Stimulated activated CD4-positive, alpha-beta T cell treated with anti-CD3 and anti-CD28 coated beads, Interleukin-1b, Interleukin-23, amount 100 ng/mL, for 4 hours (primary cell): ENCODE measurements at regions not wholly inside any gene's neighbourhood (a gene's known extent, or its start where the extent isn't known, plus 50 kb on each side); places are given as distances from the start of the nearest gene placed in this dataset.
"Not testable (repeated sequence)": the region's sequence is repeated elsewhere in the genome, so short reads cannot be mapped to it uniquely, and the experiment has no call there.

Experiments used
- DNase-seq, 2 donors: peaks; one replicate each; pipeline ENCODE4 v3.0.0-alpha.2; 2020; ENCODE audit warnings: low read depth in 2 of 2

- DNase-seq, result no peak
Measured at GRCh38 chr16:5309946-5310611, 212.5 kb upstream of the EEF2KMT start.

GRCh38 chr16:5305023-5305422, 207.4 kb upstream of the EEF2KMT start:
- no peak for DNase-seq

GRCh38 chr16:5302372-5303114, 204.9 kb upstream of the EEF2KMT start:
- DNase-seq, result no peak

GRCh38 chr16:5298202-5298601, 200.6 kb upstream of the EEF2KMT start:
- DNase-seq, result no peak

GRCh38 chr16:5296176-5296575, 198.6 kb upstream of the EEF2KMT start:
- DNase-seq, result no peak

GRCh38 chr16:5295304-5295703, 197.7 kb upstream of the EEF2KMT start:
- not testable (repeated sequence) for DNase-seq

GRCh38 chr16:5282152-5282551, 184.6 kb upstream of the EEF2KMT start:
- DNase-seq, result not testable (repeated sequence)

- no peak for DNase-seq
Measured at GRCh38 chr16:5257462-5257861, 159.9 kb upstream of the EEF2KMT start.

- DNase-seq, result no peak
Measured at GRCh38 chr16:5252791-5253190, 155.2 kb upstream of the EEF2KMT start.

GRCh38 chr16:5247403-5247802, 149.8 kb upstream of the EEF2KMT start:
- DNase-seq, result not testable (repeated sequence)

GRCh38 chr16:5240278-5240626, 142.7 kb upstream of the EEF2KMT start:
- not testable (repeated sequence) for DNase-seq

- DNase-seq, result peak; percentile 31 to 61
Measured at GRCh38 chr16:5239472-5240277, 142.1 kb upstream of the EEF2KMT start.

- DNase-seq, result no peak
Measured at GRCh38 chr16:5235119-5235518, 137.5 kb upstream of the EEF2KMT start.

GRCh38 chr16:5234295-5235050, 136.9 kb upstream of the EEF2KMT start:
- DNase-seq, result no peak

- DNase-seq, result no peak
Measured at GRCh38 chr16:5231246-5231759, 133.7 kb upstream of the EEF2KMT start.

GRCh38 chr16:5228369-5228768, 130.8 kb upstream of the EEF2KMT start:
- DNase-seq, result no peak

- DNase-seq, result no peak
Measured at GRCh38 chr16:5225931-5226655, 128.5 kb upstream of the EEF2KMT start.

GRCh38 chr16:5222761-5223160, 125.2 kb upstream of the EEF2KMT start:
- no peak for DNase-seq

GRCh38 chr16:5221831-5222230, 124.2 kb upstream of the EEF2KMT start:
- not testable (repeated sequence) for DNase-seq

GRCh38 chr16:5220705-5221104, 123.1 kb upstream of the EEF2KMT start:
- no peak for DNase-seq
